ENCODE measurements at regions not wholly inside any gene's neighbourhood (a gene's known extent, or its start where the extent isn't known, plus 50 kb on each side); places are given as distances from the start of the nearest gene placed in this dataset.

DNA sequence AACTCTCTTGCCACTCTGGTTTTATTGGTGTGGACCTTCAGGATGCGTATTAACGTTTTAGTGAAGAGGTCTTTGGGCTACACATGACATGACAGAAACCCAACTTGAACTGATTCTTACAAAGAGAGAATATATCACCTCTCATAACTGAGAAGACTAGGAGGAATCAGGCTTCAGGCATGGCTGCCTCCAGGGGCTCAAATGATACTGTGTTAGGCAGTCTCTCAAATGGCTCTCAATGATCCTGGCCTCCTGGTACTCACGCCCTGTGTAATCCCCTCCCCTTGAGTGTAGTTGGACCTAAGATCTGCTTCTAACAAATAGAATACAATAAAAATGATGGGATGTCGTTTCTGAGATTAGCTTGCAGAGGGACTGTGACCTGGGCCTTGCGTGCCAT lies 58.5 kb upstream of the SYPL1 start:
- H3K4me3 ChIP-seq, result no peak overlapping the region
- no peak for DNase-seq (ENCODE audit: low spot score)
- TF ChIP-seq, protein P1, sequence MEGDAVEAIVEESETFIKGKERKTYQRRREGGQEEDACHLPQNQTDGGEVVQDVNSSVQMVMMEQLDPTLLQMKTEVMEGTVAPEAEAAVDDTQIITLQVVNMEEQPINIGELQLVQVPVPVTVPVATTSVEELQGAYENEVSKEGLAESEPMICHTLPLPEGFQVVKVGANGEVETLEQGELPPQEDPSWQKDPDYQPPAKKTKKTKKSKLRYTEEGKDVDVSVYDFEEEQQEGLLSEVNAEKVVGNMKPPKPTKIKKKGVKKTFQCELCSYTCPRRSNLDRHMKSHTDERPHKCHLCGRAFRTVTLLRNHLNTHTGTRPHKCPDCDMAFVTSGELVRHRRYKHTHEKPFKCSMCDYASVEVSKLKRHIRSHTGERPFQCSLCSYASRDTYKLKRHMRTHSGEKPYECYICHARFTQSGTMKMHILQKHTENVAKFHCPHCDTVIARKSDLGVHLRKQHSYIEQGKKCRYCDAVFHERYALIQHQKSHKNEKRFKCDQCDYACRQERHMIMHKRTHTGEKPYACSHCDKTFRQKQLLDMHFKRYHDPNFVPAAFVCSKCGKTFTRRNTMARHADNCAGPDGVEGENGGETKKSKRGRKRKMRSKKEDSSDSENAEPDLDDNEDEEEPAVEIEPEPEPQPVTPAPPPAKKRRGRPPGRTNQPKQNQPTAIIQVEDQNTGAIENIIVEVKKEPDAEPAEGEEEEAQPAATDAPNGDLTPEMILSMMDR (IDR thresholded peaks at IDR 0.05), result no peak
- no peaks in the 10 kb centered on the region for H3K36me3 ChIP-seq
- no peak overlapping the region for H3K27ac ChIP-seq
- no peaks in the 10 kb centered on the region for H3K27me3 ChIP-seq
- peaks cover 0 to 12% of the 10 kb centered on the region in 2 donors for H3K4me1 ChIP-seq
- no peaks in the 10 kb centered on the region for H3K9me3 ChIP-seq

DNA sequence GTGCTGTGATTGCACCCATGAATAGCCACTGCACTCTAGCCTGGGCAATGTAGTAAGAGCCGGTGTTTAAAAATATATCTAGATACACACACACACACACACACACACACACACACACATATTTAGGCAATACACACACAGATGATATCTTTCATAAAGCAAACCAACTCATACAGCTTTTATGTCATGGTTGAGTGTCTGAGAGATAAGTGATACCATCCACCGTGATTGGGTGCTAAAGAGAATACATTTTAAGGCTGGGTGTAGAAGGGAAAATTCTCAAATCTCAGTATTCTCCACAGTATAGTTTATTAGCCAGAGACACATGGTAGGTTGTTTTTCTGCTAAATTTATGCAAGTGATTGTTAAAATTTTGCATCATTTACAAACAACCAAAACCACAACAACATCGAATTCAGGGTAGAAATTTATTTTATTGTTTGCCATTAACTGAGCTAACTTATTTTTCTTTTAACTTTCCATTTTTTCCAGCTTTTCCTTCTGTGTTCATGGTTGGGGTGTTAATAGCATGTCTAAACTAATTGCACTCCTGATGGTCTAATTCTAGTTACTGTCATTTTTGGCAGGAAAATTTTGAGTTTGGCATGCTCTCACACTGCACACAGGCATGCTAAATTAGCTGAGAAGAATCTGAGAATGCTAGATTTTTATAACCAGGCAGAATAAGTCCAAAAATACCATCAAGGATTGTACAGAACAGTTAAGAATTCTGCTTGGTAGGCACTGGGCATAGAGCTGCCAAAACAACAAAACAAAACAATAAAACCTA lies 57.9 kb upstream of the SYPL1 start:
- Histone ChIP-seq H3K4me1 (peaks cover 0 to 12% of the 10 kb centered on the region in 2 donors), H3K9me3 (no peaks in the 10 kb centered on the region), H3K27me3 (no peaks in the 10 kb centered on the region), H3K4me3 (no peak overlapping the region), H3K27ac (no peak overlapping the region), H3K36me3 (no peaks in the 10 kb centered on the region)
- TF ChIP-seq, protein P1 (IDR thresholded peaks at IDR 0.05), result no peak
- no peak for DNase-seq (ENCODE audit: low spot score)

DNA sequence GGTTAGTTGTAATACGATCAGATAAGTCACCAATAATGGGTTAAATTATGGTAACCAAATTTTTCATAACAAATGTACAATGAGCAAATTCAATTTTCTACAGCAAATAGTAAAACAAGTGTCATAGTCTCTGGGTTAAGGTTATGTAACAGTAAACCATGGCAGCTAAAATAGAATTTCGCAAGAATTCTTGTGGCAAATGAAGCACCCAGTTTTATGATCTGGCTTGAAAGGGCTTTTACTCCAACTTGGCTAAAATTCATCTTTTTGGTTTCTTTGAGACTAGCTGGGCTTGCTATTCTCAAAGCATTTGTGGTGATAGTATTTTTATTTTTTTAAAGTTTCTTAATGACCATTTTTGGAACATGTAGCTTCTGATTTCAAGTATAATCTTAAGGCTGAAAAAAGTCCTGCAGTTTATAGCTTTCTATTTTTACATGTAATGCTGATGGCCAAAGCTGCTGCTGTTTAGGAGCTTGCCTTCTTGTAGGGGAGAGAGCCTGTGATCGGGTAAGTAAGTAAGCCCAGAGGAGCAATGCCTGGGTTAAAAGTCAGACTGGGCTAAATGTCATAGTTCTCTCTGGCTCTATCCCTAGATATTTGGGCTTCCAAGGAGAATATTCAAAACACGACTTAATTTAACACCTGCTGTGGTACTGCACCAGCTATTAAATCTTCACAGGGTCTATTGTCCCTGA lies 55.5 kb upstream of the SYPL1 start:
- H3K36me3 ChIP-seq, result no peaks in the 10 kb centered on the region
- H3K9me3 ChIP-seq, result peaks cover 0 to 11% of the 10 kb centered on the region in 2 donors
- TF ChIP-seq, protein P1 (IDR thresholded peaks at IDR 0.05), result no peak
- no peak for DNase-seq (ENCODE audit: low spot score)
- no peaks in the 10 kb centered on the region for H3K27me3 ChIP-seq
- peaks cover 0 to 12% of the 10 kb centered on the region in 2 donors for H3K4me1 ChIP-seq
- H3K4me3 ChIP-seq, result no peak overlapping the region
- peak overlapping the region; percentile 11 to 24 for H3K27ac ChIP-seq

DNA sequence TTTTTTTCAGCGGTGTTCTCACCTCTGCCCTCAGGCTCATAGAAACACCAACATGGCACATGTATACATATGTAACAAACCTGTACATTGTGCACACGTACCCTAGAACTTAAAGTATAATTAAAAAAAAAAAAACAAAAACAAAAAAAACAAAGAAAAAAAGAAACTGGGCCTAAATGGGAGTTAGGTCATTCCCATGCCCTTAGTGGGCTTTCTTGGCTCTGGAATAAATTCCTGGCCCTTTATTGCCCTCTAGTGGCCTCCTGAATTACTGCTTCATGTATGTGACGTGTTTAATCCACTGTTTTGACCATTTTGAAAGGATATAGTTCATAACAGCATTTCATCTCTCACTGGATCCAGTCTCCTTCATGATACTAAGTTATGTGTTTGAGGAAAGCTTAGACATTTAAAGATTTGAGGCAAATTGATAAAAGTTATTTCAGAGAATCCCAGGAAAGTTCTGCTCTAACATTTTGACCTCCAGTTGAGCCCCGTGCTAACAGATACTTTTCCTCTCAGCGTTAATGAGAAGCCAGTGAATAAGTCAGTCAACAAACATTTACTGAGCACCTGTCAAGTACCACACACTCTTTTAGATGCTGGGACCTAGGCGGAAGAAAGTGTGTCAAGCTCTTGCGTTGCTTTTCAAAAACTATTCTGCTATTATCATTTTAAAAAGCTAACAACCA lies 54.7 kb upstream of the SYPL1 start:
- H3K27me3 ChIP-seq, result no peaks in the 10 kb centered on the region
- no peaks in the 10 kb centered on the region for H3K36me3 ChIP-seq
- peaks cover 0 to 12% of the 10 kb centered on the region in 2 donors for H3K4me1 ChIP-seq
- peaks cover 0 to 11% of the 10 kb centered on the region in 2 donors for H3K9me3 ChIP-seq
- DNase-seq (ENCODE audit: low spot score), result no peak
- TF ChIP-seq, protein P1 (IDR thresholded peaks at IDR 0.05), result peak; percentile 48 to 84
- H3K4me3 ChIP-seq, result no peak overlapping the region
- peak overlapping the region; percentile 11 to 24 for H3K27ac ChIP-seq

DNA sequence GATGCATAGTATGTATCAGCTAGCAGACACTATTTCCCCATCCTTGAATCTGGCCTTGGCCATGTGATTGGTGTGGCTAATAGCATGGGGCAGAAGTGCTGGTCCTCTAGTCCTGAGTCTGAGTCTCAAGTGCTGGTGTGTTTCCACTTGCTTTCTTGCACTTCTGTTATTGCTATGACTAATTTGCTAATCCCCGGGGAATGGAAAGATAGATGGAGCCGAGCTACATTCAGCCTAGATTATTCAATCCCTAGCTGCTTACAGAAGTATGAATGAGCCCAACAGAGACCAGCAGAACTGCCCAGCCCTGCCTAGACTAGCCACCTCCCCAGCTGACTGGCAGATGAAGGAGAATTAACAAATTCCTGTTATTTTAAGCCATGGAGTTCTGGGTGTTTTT lies 53.2 kb upstream of the SYPL1 start:
- Histone ChIP-seq H3K36me3 (no peaks in the 10 kb centered on the region), H3K9me3 (peaks cover 0 to 11% of the 10 kb centered on the region in 2 donors), H3K27me3 (no peaks in the 10 kb centered on the region), H3K4me3 (no peak overlapping the region), H3K4me1 (peaks cover 0 to 12% of the 10 kb centered on the region in 2 donors), H3K27ac (no peak overlapping the region)
- no peak for DNase-seq (ENCODE audit: low spot score)
- TF ChIP-seq, protein P1 (IDR thresholded peaks at IDR 0.05), result no peak

Measured in right atrium auricular region (tissue), 2 donors.